ENCODE measurements at regions not wholly inside any gene's neighbourhood (a gene's known extent, or its start where the extent isn't known, plus 50 kb on each side); places are given as distances from the start of the nearest gene placed in this dataset.

DNA sequence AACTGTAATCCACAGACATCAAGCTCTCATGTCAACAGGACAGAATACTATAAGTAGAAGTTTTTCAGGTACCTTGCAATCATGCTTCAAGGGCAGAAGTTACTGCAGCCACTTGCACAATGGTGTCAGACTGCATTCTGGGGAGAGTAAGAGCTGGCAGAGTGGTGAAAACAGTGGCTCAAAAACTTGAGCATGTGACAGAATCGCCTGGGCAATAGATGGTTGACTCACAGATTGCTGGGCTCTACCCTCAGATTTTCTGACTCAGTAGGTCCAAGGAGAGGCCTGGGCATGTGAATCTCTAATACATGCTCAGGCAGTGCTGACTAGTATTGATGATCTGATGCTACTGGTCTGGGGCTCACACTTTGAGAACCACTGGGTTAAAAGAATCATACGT lies 187.8 kb downstream of the TBX5 start:
- H3K27me3 ChIP-seq (replicated peaks; ENCODE audit: insufficient read depth), result peaks cover 3% of the 10 kb centered on the region

DNA sequence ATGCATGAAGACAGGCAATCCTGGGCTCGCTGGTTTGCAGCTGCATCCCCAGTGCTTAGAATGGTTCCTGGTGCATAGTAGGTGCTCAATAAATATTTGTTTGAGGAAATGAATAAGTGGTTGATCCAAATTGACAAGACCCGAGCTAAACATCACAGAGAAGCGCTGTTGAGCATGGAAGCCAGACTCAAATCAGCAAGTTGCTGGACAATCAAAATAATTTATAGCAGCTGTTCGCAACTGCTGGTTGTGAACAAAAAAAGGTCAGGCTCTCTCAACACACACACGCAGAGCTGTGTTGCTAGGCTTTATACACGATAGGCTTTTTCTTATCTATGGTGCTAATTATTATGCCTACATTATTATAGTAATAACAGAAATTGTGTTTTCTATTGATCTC lies 190.2 kb downstream of the TBX5 start:
- Histone ChIP-seq H3K27ac (no peak overlapping the region), H3K9me3 (no peaks in the 10 kb centered on the region), H3K27me3 (replicated peaks; ENCODE audit: insufficient read depth) (no peaks in the 10 kb centered on the region), H3K36me3 (no peaks in the 10 kb centered on the region), H3K4me3 (no peak overlapping the region), H3K4me1 (replicated peaks) (no peaks in the 10 kb centered on the region)
- intact Hi-C loops (cut with DNase I), result no loop called here
- WGBS, result 46% methylated on average over 6 of the region's 6 CpGs
- TF ChIP-seq, protein P1, sequence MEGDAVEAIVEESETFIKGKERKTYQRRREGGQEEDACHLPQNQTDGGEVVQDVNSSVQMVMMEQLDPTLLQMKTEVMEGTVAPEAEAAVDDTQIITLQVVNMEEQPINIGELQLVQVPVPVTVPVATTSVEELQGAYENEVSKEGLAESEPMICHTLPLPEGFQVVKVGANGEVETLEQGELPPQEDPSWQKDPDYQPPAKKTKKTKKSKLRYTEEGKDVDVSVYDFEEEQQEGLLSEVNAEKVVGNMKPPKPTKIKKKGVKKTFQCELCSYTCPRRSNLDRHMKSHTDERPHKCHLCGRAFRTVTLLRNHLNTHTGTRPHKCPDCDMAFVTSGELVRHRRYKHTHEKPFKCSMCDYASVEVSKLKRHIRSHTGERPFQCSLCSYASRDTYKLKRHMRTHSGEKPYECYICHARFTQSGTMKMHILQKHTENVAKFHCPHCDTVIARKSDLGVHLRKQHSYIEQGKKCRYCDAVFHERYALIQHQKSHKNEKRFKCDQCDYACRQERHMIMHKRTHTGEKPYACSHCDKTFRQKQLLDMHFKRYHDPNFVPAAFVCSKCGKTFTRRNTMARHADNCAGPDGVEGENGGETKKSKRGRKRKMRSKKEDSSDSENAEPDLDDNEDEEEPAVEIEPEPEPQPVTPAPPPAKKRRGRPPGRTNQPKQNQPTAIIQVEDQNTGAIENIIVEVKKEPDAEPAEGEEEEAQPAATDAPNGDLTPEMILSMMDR (IDR thresholded peaks at IDR 0.05), result no peak
- TF ChIP-seq POLR2A (IDR thresholded peaks at IDR 0.05) (no peak), POLR2AphosphoS5 (IDR thresholded peaks at IDR 0.05) (no peak)
- DNase-seq (ENCODE audit: low spot score), result no peak

More for the DNA sequence above, 187.8 kb downstream of the TBX5 start:
- no peak for DNase-seq (ENCODE audit: low spot score)
- 75% methylated on average over 2 of the region's 2 CpGs for WGBS
- Histone ChIP-seq H3K9me3 (no peaks in the 10 kb centered on the region), H3K27ac (no peak overlapping the region), H3K4me1 (replicated peaks) (no peaks in the 10 kb centered on the region), H3K4me3 (no peak overlapping the region), H3K36me3 (no peaks in the 10 kb centered on the region)
- intact Hi-C loops (cut with DNase I), result no loop called here
- TF ChIP-seq POLR2A (IDR thresholded peaks at IDR 0.05) (no peak), POLR2AphosphoS5 (IDR thresholded peaks at IDR 0.05) (no peak)
- TF ChIP-seq, protein P1 (IDR thresholded peaks at IDR 0.05), result no peak

DNA sequence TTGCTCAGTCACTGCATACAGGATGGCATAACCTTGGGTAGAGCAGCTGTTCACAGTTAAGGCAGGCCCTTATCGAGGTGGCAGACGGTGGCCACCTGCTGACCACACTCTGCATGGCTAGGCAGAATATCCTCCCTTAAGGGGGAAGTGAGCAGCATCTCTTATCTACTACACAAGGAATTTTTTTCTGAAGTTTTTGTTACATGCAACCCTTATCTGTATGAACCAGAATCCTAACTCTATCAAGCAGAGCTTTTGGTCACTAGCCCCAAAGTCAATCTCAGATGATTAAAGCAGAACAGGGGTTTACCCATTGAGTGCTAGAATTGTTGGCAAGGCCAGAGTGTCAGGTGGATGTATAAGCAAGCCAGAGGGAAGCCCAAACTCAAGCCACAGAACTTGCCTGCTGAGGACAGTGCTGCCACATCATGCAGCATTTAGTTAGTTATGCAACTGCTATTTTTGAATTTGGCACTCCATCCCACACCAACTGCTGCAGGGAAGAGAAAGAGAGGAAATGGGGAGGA lies 192.8 kb downstream of the TBX5 start:
- Histone ChIP-seq H3K4me3 (no peak overlapping the region), H3K36me3 (no peaks in the 10 kb centered on the region), H3K4me1 (replicated peaks) (no peaks in the 10 kb centered on the region), H3K27me3 (replicated peaks; ENCODE audit: insufficient read depth) (no peaks in the 10 kb centered on the region), H3K9me3 (no peaks in the 10 kb centered on the region), H3K27ac (no peak overlapping the region)
- TF ChIP-seq, protein P1 (IDR thresholded peaks at IDR 0.05), result peak in 3 of 4 experiments; percentile 17 to 22 (median 22)
- TF ChIP-seq POLR2A (IDR thresholded peaks at IDR 0.05), result no peak
- WGBS, result 46% methylated on average over 2 of the region's 2 CpGs
- no peak for DNase-seq (ENCODE audit: low spot score)
- intact Hi-C loops (cut with DNase I), result no loop called here

DNA sequence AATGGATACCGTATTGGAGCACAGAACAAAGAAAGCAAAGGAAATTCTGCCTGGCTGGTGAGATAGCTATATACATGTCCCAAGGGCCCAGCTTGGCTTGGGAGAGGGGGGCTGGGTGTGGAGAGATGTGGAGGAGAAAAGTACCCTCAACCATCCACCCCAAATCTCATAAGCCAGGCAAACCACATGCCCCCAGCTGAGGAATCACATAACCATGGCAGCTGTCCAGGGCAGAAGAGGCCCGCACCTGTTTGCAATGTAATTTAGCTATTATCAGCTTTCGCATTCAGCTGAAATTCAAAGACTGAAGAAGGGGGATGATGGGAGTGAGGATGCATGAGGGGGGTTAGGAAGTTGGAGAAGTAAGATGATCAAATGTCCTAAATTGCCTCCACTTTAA lies 196.1 kb downstream of the TBX5 start:
- Histone ChIP-seq H3K27ac (no peak overlapping the region), H3K9me3 (no peaks in the 10 kb centered on the region), H3K4me1 (replicated peaks) (no peaks in the 10 kb centered on the region), H3K27me3 (replicated peaks; ENCODE audit: insufficient read depth) (no peaks in the 10 kb centered on the region), H3K4me3 (no peak overlapping the region), H3K36me3 (no peaks in the 10 kb centered on the region)
- 78% methylated on average over 3 of the region's 3 CpGs for WGBS
- DNase-seq (ENCODE audit: low spot score), result no peak
- intact Hi-C loops (cut with DNase I), result no loop called here
- TF ChIP-seq, protein P1 (IDR thresholded peaks at IDR 0.05), result no peak
- TF ChIP-seq POLR2AphosphoS5 (IDR thresholded peaks at IDR 0.05), result no peak

DNA sequence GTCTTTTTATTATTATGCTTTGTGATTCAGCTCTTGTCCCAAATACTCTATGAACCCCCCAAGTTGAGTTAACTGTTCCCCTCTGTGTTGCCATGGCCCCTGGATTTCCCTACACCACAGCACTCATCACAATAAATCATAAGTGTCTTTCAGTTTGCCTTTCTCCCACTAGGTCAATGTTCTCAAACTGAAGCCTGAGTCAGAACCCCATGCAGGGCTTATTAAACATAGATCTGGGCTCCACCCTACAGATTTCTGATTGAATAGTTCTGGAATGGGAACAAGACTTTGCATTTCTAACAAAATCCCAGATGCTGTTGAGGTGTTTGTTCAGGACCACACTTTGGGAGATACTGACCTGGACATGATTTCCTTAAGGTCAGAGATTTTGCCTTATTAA lies 199.4 kb downstream of the TBX5 start:
- Histone ChIP-seq H3K9me3 (no peaks in the 10 kb centered on the region), H3K27me3 (replicated peaks; ENCODE audit: insufficient read depth) (peaks cover 2% of the 10 kb centered on the region), H3K27ac (no peak overlapping the region), H3K36me3 (no peaks in the 10 kb centered on the region), H3K4me3 (no peak overlapping the region), H3K4me1 (replicated peaks) (no peaks in the 10 kb centered on the region)
- intact Hi-C loops (cut with DNase I), result no loop called here
- TF ChIP-seq POLR2A (IDR thresholded peaks at IDR 0.05) (no peak), POLR2AphosphoS5 (IDR thresholded peaks at IDR 0.05) (no peak)
- TF ChIP-seq, protein P1 (IDR thresholded peaks at IDR 0.05), result no peak
- no peak for DNase-seq (ENCODE audit: low spot score)

All from prostate gland (tissue), 2 donors.